Esophagus squamous epithelium (tissue), 4 donors: ENCODE measurements at regions not wholly inside any gene's neighbourhood (a gene's known extent, or its start where the extent isn't known, plus 50 kb on each side); places are given as distances from the start of the nearest gene placed in this dataset.

Source experiments
- POLR2A ChIP-seq, 4 donors: fragments of 450-650 bp; IDR thresholded peaks; one replicate each; pipeline ENCODE4 v1.6.1; 2017; ENCODE audit warnings: antibody characterized with exemption in 4 of 4, mild to moderate bottlenecking in 4 of 4, moderate library complexity in 3 of 4
- TF ChIP-seq, protein P1 (sequence below), 6 experiments: fragments of 450-650 bp in 4 of 6; fragments of 200-600 bp in 2 of 6; sonication (generic) in 2 of 6; IDR thresholded peaks; one replicate each; pipeline ENCODE4 v1.5.1; 2016 to 2019; ENCODE audit warnings: antibody characterized with exemption in 6 of 6, mild to moderate bottlenecking in 4 of 6, moderate library complexity in 4 of 6

GRCh38 chr4:96558466-96558865 is 718.6 kb downstream of the PDHA2 start:
- TF ChIP-seq, protein P1, sequence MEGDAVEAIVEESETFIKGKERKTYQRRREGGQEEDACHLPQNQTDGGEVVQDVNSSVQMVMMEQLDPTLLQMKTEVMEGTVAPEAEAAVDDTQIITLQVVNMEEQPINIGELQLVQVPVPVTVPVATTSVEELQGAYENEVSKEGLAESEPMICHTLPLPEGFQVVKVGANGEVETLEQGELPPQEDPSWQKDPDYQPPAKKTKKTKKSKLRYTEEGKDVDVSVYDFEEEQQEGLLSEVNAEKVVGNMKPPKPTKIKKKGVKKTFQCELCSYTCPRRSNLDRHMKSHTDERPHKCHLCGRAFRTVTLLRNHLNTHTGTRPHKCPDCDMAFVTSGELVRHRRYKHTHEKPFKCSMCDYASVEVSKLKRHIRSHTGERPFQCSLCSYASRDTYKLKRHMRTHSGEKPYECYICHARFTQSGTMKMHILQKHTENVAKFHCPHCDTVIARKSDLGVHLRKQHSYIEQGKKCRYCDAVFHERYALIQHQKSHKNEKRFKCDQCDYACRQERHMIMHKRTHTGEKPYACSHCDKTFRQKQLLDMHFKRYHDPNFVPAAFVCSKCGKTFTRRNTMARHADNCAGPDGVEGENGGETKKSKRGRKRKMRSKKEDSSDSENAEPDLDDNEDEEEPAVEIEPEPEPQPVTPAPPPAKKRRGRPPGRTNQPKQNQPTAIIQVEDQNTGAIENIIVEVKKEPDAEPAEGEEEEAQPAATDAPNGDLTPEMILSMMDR (IDR thresholded peaks at IDR 0.05) = no peak
- TF ChIP-seq POLR2A (IDR thresholded peaks at IDR 0.05) = no peak
